GM19395 (cell line): ENCODE measurements at regions not wholly inside any gene's neighbourhood (a gene's known extent, or its start where the extent isn't known, plus 50 kb on each side); places are given as distances from the start of the nearest gene placed in this dataset.

Source experiments
- ATAC-seq: cut with Tn5 transposase; IDR thresholded peaks from one replicate; pipeline ENCODE4 v1.9.1; 2021; ENCODE audit warnings: mild to moderate bottlenecking, moderate library complexity; ENCODE audit not compliant: unreplicated experiment

DNA sequence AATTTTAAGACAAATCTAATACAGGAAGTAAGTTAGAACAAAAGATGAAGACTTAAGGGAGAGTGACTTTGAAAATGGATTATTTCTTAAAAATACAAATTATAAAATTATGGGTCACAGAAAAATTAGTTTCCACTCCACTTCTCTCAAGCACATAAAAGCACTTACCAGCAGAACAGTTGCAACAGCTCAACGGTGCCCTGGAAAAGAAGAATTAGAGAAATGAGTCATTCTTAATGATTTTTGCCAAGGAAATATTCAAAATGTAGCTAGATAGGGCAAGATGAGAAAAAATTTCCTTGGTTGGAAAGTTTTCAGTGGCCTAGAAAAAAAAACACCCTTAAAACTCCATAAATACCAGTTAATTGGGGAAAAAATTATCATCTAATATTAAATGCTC, 2185.6 kb upstream of the CELF4 start:
- ATAC-seq = no peak

- ATAC-seq = no peak
Observed at GRCh38 chr18:39749154-39749553, 2183.6 kb upstream of the CELF4 start.

DNA sequence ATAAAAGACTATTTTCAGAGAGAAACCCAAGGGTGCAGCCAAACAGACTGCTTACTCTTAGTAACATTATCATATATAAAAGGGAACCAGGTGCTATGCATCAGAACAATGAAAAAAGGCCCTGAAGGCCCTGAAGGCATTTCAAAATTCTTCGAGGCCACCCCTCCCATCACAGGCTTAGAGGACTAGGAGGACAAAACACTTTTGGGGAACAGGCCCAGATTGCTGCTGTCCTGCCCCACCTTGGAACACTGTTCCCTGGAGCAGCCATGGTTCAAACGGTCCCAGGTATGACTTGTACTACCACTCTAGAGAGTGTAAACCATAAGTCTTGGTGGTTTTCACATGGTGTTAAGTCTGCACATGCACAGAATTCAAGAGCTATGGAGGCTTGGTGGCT, 2183.1 kb upstream of the CELF4 start:
- ATAC-seq = no peak

DNA sequence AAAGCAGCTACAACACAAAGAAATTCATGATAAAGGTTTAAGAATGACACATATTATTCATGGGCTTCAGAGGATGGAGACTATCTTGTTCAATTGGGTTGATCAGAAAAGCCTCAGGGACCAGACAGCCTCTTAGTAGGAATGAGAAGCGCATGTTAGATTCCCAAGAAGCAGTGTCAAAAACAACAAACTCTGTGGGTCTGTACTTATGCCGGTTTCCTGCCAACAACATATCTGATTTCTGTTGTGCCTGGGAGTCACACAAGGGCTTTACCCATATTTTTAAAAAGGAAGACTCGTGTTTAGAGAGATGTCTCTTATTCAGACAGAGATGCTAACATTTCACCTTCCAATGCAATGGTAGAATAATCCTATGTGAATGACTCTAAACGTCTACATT, 2180.6 kb upstream of the CELF4 start:
- no peak for ATAC-seq

GRCh38 chr18:39743463-39743862, 2177.9 kb upstream of the CELF4 start:
- ATAC-seq = no peak

GRCh38 chr18:39741755-39742466, 2176.3 kb upstream of the CELF4 start:
- no peak for ATAC-seq

DNA sequence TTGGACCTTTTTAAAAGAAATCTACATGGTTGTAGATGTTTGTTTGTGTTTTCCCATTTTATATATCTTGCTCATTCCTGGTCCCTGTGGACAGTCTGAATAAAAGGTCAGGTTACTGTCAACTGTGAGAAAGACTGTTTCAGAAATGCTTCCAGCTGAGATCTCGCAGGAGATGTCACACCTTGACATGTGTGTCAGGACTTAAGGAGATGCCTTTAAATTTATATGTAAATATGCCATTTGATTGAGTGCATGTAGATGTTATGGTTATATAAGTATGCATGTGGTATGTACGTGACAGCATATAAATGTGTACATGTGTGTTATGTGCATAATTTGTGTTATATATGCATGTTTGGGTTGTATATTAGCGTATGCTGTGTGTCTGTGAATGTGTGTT, 2172.3 kb upstream of the CELF4 start:
- no peak for ATAC-seq

DNA sequence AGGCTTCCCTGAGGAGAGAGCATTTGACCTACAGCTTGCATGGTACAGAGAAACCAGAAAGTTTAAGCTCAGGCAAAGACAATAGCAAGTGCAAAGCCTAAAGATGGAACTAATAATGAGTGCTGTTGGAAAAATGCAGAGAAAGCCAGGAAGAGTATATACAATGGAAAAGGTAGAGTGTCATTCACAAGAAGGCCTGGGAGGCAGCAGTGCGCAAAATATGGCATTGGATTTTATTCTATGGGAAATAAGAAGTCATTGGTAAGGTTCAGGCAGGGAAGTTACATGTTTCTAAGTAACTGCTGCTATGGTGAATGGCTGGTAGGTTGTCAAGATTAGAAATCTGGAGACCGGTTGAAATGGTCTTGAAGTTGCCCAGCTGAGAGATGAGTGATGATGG, 2167.3 kb upstream of the CELF4 start:
- ATAC-seq = no peak

DNA sequence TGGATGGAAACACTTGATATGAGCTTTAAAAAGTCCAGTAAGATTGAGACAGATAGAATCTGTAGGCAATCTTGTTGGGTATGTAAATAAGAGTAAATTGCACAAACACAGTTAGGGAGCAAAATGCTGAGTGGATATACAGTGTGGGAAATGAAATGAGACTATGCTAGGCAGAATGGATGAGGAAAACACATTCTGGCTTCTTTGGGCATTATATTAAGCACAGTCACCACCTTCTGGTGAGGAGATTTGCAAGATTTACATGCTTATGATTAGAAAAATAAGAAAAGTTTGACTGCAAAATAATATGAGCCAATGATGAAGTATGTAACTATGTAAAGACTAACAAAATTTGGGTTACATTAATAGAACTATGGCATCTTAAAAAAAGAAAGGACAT, 2165.0 kb upstream of the CELF4 start:
- ATAC-seq = no peak

DNA sequence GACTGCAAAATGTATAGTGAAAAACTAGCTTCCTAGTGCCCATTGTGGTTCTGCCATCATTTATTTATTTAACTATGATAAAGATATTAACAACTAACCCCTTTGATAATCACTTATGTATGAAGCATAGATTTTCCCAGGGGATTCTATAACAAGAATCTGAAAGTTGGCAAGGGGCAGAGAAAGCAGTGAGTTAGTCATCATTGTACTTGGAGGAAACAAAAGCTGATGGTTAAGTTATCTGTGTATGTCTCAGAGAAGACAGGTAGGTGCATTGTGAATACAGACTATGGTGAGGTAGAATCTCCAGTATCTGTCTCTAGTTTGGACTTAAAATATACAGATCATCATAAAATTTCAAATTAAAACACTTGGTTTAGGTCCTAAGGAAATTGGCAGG, 2159.1 kb upstream of the CELF4 start:
- ATAC-seq = no peak

DNA sequence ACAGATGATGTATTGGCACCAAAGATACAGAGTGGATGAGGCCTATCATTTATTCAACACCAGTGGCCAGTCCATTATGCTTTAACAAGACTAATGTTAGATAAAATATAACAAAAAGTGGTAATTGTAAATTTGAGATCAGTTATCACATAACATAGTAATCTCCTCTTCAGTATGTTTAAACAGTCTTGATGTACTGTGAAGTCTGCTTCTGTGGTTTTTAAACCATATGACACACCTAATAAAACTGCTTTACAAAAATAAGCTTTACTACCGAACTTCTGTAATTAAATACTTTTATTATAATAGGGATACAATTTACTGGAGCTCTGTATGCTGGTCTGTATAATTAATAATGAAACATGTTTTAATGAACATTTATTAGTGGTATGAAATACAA, 2156.1 kb upstream of the CELF4 start:
- ATAC-seq = no peak

GRCh38 chr18:39713961-39714360, 2148.4 kb upstream of the CELF4 start:
- no peak for ATAC-seq

GRCh38 chr18:39711701-39712100, 2146.1 kb upstream of the CELF4 start:
- no peak for ATAC-seq

DNA sequence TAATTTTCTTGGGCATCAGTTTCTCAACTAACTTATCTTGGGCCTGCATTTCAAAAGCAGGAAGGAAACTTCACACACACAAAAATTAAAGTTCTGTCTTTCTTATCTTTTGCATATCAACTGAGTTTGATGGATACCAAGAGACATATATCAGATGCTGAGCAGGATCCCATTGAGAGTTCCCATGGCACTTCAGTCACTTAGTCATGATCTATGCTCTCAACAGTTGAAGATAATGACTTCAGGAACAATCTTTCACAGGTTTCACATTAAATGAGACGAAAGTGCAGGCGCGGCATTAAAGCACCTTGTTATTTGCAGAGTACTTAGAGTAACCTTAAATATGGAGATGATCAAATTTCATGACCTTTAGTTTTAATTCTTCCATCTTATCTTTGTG, 2139.8 kb upstream of the CELF4 start:
- ATAC-seq = no peak

- no peak for ATAC-seq
Observed at GRCh38 chr18:39702888-39703287, 2137.3 kb upstream of the CELF4 start.

DNA sequence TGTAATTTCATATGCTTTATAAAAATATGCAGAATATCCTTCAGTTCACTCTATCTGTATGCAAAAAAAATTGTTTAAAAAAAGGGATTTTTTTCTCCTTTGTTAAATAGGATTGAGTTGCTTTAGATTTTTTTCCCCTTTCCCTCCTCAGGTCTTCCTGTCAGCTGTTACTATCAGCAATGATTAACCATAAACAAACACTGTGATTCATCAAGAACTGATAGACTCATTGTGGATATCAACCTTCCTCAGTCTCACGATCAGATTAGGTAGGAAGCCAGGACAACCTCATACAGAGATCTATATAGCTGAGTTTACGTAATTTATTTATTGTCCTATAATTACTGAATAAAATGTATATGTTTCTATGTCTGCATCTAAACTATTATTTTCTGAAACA, 2136.2 kb upstream of the CELF4 start:
- no peak for ATAC-seq

- ATAC-seq = no peak
Observed at GRCh38 chr18:39701055-39701783, 2135.6 kb upstream of the CELF4 start.

GRCh38 chr18:39699340-39699964, 2133.9 kb upstream of the CELF4 start:
- no peak for ATAC-seq

DNA sequence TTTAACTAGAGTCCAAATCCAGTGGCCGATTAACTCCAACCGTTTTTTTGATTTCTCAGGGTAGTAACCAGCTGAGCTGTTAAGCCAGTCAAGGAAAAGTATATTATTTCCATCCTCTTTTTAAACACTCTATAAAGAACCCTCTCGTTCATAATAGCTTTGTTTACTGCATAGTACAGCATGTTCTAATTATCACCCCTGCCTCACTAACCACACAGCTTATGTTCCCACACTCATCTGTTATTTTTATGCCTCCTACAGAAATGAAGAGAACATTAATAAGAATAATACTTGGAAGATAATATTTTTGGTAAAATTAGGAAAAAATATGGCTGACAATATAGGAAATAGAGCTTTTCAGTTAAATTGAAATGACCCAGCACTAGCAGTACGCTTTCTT, 2132.8 kb upstream of the CELF4 start:
- ATAC-seq = no peak

DNA sequence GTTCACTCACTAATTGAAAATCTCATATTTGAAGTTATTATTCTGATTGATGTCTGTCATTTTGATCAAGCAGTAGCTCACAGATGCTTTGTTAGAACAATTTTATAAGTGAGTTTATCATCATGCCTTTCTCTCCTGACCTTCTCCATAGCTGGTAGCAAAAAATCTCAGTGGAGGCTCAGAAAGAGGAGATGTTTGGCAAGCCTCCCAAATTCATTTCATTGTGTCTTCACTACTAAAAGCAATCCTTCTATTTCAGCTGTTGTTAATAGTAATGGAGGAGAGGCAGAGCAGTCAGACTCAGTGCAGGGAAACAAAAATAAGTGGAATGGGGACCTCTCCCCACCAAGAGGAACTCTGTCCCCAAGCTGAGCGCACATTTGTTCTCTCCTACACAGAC, 2127.8 kb upstream of the CELF4 start:
- no peak for ATAC-seq

DNA sequence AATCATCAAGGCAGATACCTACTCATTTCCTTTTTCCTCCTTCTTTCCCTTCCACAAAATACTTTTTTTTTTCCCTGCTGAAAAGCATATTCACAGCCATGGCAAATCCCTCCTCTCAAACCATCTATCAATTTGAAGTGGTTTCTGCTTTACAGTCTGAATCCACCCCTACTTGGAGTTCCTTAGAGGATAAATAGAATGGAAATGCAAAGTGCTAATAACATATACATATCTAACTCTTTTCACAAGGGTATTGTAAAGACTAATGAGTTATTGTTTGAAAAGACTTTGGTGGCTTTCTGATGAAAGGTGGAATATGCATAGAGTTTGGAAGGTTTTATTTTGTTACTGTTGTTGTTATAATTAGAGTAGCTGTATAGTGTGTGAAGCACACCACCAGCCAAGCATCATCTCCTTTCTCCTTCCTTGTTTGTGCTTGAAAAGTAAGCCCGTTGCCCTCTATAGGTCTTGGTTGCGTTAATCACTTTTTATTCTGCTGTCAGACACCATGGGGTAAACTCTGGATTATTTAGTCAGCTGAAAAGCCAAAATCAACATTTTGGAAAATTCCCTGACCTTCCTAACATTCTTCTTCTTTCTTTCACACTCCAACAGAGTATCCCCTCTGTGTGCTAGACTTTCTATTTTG, 2126.9 kb upstream of the CELF4 start:
- no peak for ATAC-seq
